GM21526 (cell line): ENCODE measurements at regions not wholly inside any gene's neighbourhood (a gene's known extent, or its start where the extent isn't known, plus 50 kb on each side); places are given as distances from the start of the nearest gene placed in this dataset.

ENCODE experiments used
- ATAC-seq: cut with Tn5 transposase; IDR thresholded peaks from one replicate; pipeline ENCODE4 v1.9.1; 2021; ENCODE audit warnings: moderate library complexity; ENCODE audit not compliant: unreplicated experiment, low FRiP score

DNA sequence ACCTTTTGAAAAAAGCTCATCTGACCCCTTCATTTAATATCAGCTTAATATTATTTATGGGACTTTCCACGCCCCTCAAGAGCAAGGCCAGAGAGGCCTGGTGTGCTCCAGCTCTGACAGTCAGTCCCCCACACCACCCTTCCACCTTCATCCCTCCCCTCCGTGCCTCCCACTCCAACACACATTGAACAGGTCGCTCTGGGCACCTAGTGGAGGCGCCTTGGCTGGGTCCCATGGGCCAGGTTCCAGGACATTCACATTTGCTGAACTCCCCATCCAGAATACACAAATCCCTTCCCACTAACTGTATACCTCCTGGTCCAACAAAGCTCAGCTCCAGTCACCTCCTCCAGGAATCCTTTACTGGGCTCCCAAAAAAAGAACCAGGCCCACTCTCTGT lies 137.5 kb downstream of the BCOR start:
- ATAC-seq = no peak

DNA sequence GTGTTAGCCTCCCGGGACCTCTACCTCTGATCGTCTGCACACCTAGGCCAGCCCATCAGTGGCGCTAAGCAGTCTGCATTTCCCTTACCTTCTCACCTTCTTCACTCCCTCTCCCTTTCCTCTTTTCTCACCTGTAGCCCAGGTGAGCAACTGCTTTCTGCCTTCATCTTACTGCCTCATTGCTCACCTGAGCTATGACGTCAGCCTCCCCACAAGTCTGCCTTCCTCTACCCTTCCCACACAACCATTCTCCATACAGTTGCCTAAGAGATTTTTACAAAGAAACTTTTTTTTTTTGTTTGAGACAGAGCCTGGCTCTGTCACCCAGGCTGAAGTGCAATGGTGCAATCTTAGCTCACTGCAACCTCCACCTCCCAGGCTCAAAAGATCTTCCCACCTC lies 136.3 kb downstream of the BCOR start:
- no peak for ATAC-seq

DNA sequence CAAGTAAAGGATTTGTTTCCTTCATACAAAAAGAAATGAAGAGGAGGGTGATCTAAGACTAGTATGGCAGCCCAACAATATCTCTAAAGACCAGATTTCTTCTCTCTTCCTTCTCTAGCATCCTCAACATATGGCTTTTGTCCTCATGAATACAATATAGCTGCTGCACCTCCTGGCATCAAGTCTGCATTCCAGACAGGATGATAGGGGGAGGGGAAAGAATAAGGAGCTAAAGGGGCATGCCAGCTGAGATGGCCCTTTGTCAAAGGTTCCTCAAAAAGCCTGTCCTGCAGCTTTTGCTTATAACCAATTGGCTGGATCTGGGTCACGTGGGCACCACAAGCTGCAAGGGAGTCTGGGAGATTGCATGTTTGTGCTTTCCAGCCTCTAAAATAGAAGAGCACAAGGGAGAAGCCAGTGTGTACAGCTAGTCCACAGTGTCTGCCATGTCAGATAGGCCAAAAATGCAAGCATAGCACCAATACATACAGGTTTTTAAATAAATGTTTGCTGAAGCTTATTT lies 132.6 kb downstream of the BCOR start:
- no peak for ATAC-seq

DNA sequence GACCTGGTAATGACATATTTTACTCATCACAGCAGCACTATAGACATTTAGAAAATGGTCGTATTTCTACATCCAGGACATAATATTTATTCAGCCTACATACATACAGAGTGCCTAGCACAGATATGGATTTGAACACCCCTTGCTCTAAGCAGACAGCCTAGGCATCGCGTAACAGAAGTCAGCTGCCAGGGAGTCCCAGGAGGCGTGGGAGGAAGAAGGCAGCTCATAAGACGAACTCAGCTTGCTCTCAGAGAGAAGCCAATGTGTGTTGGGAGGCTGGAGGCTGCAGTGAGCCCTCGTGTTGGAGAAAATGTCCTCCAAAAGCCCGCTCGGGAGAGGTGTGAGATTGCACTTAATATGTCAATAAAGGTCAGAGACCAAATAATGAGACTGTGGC lies 131.6 kb downstream of the BCOR start:
- ATAC-seq = no peak

GRCh38 chrX:39967348-39967747 lies 130.4 kb downstream of the BCOR start:
- ATAC-seq = no peak

GRCh38 chrX:39969099-39969818 lies 128.5 kb downstream of the BCOR start:
- no peak for ATAC-seq

GRCh38 chrX:39969819-39970504 lies 127.8 kb downstream of the BCOR start:
- no peak for ATAC-seq

DNA sequence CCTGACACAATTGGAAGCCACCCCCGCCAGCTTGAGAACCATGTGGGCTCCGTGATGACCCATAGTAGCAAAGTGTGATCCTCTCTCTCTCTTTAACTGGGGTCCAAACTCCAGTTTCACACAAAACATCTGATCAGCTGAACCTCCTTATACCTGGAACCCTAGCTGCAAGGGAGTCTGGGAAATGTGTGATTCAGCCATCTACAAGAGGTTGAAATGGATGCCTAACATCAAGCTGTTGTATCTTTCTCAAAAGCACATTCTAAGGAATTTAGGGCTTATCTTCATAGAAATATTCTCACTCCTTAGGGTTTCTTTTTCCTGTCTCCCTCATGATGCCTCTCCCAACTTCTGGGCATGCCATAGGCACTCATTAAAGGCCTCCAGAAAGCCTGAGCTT lies 126.0 kb downstream of the BCOR start:
- ATAC-seq = no peak

DNA sequence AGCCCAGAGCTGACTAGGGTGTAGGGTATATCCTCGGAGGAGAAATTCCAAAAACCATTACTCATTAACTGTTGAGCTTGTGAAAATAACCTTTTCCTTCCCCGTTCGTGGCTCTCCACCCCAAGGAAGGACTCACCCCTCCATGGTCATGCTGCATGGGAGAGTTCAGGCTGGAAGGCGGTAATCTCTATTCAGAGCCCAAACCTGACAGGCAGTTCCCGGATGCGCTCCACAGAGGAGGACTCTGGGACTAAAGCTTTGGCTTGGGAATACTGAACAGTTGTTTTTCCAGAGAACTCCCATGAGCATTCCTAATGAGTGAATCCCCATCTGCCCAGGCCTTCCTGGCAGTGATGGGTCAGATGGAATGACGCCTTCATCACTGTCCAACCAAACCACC lies 125.4 kb downstream of the BCOR start:
- ATAC-seq = no peak

DNA sequence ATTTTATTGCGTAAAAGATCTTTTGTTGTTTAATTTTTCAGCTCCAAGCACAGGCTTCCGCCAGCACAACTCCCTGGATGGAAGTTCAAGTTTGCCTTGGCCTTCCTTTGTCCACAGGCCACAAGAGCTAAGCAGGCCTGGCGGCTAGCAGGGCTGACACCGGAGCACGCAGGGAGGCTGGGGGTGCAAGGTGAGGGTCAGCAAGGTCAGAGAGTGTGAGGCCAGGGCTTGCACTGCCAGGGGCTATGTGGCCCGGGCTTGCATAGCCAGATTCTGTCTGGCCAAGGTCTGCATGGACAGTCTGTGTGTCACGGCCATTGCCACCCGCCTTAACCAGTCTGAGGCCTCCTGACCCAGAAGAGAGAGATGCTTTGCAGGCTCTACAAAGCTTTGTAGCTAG lies 123.9 kb downstream of the BCOR start:
- ATAC-seq = no peak

GRCh38 chrX:39974270-39974669 lies 123.5 kb downstream of the BCOR start:
- ATAC-seq = no peak

DNA sequence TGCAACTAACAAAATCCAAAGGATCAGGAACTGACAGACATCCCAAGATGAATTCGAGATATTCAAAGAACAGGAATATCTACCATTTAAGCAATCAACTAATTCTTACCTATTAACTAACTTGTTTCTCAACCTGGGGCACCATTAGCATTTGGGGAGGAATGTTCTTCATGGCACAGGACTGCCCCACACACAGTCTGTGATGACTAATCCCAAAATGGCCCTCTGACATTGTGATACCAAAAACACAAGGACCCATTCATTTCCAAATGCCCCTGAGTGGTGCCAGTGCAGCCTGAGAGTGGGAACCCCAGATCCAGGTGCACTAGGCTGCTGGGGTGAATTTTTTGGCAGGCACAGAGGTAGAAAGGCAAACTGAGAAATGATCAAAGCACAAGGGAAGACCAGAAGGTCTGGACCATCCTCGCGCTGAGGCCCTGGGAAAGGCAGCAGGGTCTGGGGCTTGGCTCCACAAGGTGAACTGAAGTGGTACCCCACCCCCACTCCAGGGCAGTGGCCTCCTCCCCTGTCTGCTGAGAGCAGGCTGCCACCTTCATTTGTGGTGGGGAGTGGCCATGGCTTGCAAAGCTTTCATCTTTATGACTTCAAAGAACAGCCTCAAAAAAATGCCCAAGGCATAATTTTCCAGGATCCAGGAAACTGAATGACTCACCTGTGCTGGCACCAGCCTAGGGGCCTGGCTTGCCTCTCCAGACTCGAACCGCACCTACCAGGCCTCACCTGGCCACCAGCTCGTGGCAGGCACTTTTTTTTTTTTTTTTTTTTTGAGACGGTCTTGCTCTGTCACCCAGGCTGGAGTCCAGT lies 122.4 kb downstream of the BCOR start:
- no peak for ATAC-seq

DNA sequence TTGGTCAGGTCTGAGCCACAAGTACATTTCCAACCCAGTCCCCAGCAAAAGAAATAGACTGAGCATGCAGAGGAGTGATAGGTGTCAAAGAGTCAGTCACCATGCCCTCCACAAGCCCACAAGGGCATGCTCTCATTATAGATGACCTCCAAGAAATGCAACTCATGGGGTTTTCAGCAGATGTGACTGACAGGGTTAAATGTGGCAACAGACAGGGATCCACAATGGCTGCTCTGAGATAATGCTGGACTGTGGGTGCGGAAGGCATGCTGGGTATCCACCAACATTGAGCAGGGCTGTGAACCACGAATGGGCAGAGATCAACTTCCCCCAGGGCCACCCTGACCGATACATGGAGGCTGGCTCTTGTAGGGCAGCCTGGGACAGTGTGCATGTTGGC lies 115.8 kb downstream of the BCOR start:
- no peak for ATAC-seq

GRCh38 chrX:39982948-39983347 lies 114.8 kb downstream of the BCOR start:
- no peak for ATAC-seq

- no peak for ATAC-seq
These were observed 114.0 kb downstream of the BCOR start for GRCh38 chrX:39983715-39984114.

- ATAC-seq = no peak
These were observed 113.4 kb downstream of the BCOR start for GRCh38 chrX:39984191-39984956.

DNA sequence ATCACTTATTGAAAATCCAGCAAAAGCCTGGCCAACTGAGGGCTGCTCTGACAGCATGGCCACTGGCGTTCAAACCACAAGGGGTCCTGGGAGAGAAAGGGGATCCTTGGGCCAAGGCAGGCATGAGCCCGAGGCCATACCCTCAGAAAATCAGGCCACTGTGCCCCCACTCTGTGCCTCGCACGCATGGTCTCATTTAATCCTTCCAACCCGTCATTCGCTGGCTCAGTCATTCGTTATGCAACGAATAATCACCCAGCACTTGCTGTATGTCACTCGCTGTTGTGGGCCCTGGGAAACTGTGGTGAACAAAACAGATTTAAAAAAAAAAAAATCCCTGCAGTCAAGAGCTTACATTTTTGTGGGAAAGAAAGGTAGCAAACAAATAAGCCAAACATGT lies 112.7 kb downstream of the BCOR start:
- ATAC-seq = no peak

GRCh38 chrX:39985551-39985950 lies 112.2 kb downstream of the BCOR start:
- ATAC-seq = no peak

GRCh38 chrX:39988496-39988895 lies 109.3 kb downstream of the BCOR start:
- no peak for ATAC-seq

DNA sequence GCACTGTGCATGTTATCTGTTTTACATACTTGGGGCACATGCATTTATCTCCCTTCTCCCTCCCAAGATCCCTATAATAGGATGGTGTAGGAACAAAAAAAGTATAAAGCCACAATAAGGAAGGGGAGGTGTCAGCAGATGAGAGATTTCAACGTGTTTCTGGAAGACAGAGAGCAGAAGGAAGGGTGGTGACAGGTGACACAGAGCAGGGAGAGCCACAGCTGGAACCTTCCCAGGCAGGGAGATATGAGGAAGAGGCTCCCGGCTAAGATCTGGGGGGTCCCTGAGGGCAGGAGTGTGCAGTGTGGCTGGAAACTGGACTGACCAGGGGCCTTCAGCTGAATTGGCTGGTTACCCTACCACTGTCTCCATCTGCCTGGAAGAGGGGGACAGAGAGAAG lies 107.4 kb downstream of the BCOR start:
- ATAC-seq = no peak

DNA sequence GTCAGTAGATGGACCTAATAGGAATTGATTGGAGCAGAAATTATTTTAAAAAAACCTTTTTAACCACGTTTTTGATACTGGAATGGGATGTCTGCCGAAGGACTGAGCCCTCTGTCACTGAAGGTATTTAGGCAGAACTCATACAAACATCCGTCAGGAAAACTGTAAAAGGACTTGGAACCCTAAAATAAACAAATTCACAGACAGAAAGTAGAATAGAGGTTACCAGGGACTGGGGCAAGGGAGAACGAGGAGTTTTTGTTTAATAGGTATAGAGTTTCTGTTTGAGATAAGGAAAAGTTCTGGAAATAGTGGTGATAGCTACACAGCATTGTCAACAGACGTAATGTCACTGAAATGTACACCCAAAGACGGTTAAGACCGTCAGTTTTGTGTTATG lies 105.5 kb downstream of the BCOR start:
- no peak for ATAC-seq
